GM21381 (cell line): ENCODE measurements at regions not wholly inside any gene's neighbourhood (a gene's known extent, or its start where the extent isn't known, plus 50 kb on each side); places are given as distances from the start of the nearest gene placed in this dataset.
A peak's percentile ranks its signal among the peaks of the same experiment; 100 is the strongest.

Experiments used
- ATAC-seq: cut with Tn5 transposase; IDR thresholded peaks from one replicate; pipeline ENCODE4 v1.9.1; 2021; ENCODE audit warnings: mild to moderate bottlenecking, moderate library complexity; ENCODE audit not compliant: unreplicated experiment

DNA sequence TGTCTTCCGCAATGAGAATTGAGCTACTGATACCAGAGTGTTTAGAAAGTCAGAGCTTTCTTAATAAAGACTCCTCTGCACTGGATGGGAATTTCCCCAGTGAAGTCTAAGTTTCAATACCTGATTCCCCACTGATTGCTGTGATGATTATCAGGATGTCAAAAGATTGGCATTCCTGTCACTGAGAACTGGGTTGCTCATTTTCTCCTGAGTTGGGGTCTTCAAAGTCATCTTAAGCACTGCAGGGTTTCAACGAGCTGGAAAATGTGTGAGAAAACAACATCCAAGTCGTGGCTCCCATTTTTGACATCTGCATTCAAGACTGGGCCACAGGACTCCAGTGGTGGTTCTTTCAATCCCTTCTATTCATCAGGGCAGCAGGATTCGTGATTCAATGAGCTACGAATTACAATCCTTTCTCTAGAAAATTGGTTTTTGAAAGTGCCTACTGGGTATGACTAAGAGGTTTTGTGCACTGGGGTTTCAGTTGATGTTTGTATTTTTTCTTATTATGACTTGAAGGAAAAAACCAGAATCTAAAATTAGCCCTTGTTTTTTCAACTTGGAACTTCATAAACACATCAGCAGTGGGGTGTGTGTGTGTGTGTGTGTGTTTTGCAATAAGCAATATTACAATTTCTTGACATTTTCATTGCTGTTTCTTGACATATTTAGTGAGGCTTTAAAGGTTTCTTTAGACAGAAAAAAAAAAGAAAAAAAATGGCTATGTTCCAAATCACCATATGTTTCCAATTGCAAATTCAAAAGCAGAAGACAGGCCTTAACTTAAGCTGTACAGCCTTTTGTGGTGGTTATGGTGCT is 233.0 kb downstream of the FAM76B start:
- ATAC-seq: peak; percentile 72

DNA sequence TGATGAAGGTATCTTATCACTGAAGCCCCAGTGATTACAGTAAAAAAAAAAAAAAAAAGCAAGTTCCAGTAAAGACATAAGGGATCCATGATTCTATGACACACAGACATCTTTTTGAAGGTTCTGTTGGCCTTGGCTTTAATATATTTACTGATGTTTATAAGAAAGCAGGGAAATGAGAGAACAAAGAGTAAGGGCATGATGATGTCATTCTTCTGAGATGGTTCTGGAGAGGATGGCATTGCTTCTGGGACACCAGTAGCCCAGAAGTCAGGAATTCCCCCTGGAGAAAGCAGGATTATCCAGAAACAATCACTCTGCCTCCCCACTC is 233.6 kb downstream of the FAM76B start:
- no peak for ATAC-seq

DNA sequence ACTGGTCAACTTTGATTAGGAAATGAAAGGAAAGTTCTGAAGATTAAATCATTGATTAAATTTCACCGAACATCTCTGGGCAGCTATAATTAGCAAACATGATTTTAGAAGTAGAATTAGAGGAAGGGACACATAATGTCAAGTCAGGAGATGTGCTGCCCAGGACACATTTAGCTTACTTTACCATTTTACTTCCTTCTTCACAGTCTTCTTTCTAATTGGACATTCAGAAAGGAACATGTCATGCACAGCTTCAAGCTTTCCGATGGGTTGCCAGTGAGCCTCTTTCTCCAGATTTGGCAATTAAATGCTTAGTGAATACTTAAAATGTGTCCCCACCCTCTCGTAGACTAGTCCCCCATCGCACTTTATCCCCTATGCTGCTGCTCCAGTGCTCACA is 234.7 kb downstream of the FAM76B start:
- no peak for ATAC-seq

DNA sequence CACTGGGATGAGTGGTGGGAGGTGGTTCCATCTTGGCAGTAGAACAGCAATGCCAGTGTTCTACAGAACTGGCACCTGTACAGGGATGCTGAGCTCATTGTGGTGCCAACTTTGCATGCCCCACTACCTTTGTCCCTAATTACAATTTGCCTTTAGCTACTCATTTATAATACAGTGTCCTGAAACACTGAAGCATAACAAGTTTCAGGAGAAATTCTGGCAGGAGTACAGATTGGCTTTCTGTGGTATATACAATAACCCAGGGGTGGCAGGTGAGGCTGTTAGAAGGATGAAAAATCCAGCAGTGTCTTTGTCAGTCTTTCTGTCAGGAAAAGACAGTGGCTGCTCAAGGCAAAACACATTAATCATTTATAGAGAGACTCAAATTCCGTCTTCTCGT is 240.3 kb downstream of the FAM76B start:
- ATAC-seq: no peak

DNA sequence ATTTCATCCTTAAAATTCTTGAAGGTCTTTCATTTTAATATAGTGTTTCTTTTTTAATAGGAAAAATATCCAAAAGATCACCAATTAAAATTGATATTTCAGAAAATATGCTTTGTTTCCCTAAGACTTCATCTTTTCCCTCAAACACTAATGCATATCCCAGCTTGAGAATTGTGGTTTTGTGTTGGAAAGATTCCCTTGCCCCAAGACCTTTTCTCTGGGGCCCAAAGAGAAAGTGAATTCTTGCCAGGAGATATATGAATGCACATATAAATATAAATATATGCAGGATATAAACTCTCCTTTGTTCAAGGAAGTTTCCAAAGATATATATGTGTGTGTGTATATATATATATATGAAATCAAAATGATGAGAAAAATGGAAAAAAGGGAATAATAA is 241.2 kb downstream of the FAM76B start:
- no peak for ATAC-seq

DNA sequence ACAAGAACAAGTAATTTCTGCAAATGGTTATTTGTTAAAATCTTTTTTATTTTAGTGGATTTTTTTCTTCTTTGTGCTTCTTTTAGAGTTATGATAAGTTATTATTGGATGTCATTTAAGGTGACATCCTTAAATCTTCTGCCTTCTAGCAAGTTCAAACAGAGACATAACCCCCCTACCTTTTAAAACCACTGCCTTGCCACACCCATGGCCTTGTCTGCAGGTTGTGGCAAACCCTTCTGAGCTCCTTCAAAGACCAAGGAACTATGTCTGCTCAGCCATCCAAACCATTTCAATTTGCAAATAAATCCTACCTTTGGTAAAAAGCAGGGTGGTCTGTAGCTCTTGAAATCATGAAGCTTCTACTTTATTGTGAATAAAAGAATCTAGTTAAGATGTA is 241.6 kb downstream of the FAM76B start:
- no peak for ATAC-seq

DNA sequence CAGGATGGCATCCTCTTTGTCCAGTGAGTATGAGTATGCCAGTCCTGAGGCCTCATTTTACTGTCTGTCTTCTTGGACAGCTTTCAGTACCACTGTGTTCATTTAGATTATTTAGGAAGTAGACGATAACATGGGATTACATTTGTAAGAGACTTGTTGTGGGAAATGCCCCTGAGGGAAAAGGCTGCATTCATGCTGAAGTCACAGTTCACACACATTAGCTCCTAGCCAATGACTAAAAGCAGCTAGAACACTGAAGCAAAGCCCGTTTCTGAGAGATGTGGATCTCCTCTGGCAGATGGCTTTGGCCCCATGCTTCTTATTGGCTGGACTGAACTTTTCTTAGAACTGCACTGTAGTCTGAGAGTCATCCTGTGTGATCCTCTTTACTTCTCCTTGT is 242.4 kb downstream of the FAM76B start:
- ATAC-seq: no peak

DNA sequence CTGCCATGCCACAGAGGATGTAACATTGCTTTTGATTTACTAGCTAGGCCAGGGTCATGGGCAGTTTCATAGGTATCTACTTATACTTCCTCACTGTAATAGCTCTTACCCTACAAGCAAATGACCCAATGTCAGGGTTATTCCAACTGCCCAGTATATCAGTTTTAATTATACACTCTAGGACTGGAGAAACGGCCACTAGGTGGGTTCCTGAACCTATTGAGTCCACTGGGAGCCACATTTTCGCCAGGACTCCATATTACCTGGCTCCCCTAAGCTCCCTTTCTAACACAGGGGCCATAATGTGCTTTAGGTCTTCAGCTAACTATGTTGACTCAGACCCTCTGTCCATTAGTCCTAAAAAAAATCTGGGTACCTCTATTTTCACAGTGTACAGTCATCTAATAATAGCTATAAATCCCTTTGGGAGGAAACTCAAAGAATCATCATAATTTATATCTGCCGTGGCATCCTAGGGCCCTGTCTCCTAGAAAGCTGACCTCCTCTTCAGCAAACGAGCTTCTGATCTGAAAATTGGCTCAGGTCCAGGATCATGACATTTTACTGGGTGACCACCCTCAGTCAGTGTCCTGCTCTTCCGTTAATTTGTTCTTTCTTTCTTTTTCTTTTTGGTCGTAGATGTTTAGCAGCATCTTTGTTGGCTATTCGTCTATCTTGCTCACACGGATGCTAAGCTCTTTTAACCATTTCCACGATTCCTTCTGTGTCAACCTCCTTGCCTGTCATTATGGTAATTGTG is 244.3 kb downstream of the FAM76B start:
- ATAC-seq: no peak

DNA sequence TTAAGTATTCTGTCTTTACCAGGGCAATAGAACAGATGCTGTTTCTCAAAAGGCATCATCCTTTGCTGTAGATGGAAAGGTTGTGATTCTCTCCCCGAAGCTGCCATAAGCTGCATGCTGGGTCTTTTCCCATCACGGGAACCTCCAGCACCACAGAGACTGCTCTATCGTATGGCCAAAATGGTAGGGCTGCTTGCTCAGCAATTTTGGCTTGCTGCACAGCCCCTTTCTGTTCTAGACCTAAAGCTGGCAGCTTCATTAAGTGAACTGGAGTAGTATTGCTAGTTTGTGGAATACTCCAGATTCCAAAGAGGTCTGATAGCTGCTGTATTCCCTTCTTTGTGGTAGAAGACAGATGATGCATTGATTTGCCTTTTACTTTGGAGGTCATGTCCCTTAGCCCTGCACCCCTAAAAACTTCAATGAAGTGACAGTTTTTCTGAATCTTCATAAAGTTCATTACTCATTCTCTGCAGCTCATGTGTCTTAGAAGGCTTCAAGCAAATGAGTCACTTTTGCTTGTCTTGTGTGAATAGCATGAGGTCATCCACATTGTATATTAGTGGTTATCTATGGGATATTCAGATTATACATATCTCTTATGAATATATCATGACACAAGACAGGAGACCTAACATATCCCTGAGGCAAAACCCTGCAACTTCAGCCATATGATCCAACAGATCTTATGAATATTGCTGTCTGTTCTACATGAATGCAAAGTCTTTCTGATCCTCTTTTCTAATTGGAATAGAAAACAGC is 245.3 kb downstream of the FAM76B start:
- ATAC-seq: no peak

DNA sequence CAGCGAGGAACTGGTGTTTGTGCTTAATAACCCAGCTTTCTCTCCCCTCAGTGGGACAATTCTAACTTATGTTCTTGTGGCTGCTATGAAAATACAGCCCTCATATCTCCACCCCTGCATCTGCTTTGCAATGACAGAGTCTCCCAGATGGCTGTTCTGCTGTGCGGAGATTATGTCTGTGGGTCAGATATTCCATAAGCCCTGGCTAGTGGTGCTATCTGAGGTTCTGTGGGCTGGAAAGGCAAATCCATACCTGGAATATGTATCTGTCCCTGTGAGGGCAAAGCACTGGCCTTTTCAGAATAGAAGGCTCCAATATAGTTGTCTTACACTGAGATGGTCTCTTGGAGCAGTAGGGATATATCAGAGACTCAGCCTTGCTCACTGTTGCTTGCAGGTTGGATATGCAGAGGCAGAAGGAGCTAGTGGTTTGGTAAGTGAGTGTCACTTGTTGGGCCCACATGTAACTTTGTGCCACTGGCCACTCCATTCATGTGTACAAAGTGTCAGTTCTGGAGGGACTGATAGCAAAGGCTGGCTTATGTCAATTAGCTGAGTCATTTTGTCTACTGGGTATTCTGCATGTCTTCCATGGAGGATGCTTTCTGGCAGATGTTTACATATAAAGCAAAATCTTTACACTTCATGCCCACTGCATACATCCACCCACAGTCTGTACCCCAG is 246.6 kb downstream of the FAM76B start:
- no peak for ATAC-seq

DNA sequence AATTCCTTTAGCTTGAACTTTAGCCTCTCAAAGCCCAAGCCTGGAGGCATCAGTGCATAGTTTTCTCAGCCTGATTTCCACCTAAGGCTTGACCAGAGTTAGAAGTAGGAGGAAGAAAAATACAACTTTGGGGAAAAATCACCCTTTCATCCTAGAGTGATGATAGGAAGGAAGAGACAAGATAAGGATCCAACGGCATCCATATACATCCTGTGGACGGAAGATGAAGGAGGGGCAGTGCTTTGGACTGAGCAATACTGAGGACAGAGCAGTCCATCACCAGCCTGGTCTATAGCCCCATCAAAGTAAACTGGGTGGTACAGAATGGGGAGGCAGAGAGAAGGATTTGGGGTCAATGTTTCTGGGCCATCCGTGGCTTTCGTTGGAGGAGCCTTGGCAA is 247.9 kb downstream of the FAM76B start:
- no peak for ATAC-seq

DNA sequence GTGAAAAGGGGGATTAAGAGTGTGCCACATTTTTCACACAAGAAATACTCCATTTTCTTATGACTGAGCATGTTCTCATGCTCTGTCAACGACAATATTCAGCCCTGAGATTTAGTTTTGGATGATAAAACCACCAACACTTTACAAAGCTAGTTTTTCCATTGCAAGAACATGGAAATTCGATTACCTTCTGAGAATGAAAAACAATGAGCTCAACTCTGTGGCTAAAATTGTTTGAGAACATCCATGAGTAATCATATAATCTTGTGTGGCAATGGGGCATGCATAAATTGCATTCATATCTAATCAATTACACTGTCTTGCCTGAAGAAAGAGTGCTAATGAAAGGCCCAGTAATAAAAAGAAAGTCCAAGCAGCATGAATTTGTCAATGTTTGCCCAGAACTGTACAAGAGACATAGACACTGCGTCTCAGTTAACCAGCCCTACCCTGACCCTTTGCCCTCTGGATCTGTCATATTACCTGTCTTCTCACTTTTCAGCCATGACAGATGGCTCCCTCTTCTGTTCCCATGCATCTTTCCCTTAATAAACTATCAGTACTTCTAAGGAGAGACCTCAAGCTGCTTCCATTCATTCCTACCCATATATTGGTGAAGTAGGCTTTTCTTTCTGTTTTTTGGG is 253.4 kb downstream of the FAM76B start:
- ATAC-seq: no peak

DNA sequence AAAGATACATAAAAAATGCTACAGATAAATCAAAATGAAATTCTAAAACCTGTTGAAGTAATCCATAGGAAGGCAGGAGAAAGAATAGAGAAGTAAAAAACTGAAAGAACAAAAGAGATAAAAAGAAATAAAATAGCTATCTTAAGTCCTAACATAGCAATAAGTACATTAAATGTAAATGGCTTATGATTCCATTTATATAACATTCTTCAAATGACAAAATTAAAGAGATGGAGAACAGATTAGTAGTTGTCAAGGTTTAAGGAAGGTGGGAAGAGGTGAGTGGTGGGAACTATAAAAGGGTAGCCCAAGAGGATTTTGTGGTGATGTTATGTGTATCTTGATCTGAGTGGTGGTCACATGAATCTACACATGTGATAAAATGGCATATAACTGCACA is 254.8 kb downstream of the FAM76B start:
- ATAC-seq: no peak

DNA sequence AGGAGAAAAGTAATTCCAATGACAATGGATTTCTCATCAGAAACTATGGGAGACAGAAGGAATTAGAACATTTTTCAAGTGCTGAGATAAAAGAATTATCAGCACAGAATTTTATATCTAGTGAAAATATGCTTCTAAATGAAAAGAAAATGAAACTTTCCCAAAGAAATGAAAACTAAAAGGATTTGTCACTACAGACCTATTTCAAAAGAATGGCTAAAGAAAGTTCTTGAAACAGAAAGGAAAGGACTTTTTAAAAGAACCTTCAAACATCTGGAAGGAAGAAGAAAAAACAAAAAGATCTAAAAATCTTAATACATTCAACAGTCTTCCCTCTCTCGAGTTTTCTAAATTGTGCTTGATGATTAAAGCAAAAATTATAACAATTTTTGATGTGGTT is 255.4 kb downstream of the FAM76B start:
- no peak for ATAC-seq

DNA sequence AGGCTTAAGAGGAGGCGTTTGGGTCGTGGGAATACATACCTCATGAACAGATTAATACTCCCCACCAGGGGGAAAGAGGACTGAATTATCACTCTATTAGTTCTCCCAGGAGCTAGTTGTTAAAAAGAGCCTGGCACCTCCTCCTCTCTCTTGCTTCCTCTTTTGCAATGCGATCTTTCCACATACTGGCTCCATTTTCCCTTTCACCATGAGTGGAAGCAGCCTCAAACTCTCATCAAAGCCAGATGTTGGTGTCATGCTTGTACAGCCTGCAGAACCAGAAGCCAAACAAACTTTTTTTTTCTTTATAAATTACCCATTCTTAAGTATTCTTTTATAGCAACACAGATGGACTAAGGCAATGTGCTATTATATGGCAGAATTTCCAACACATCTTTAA is 258.5 kb downstream of the FAM76B start:
- ATAC-seq: no peak

DNA sequence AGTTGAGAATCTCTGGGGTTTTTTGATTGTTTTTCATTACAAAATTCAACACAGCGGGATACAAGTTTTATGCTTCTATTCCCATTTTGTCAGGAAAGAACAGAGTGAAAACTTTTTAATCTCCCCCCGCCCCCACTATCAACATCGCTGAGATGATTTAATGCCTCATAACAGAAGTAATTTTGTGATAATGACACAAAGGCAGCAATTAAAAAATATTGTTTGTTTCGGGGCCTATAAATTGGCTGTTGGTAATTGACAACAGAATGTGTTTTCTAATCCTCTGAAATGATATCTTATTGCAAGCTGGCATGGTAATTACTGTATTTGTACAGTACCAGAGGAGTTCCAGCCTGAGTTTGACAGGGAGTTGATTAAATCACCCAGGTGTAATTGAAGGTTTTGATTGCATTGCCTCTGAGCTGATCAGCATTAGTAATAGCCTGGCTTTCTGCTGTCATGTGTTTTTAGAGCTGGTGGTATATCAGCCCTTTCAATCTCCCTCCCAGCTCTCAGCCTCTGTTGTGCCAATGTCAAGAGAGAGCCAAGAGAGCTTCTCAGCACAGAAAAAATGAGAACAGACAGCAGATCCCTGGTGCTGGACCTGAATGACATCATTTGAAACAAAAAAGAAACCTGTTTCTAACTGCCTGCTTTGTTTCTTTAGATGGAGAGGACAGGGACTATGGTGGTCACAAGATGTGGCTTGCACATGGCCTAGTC is 265.1 kb downstream of the FAM76B start:
- ATAC-seq: no peak

DNA sequence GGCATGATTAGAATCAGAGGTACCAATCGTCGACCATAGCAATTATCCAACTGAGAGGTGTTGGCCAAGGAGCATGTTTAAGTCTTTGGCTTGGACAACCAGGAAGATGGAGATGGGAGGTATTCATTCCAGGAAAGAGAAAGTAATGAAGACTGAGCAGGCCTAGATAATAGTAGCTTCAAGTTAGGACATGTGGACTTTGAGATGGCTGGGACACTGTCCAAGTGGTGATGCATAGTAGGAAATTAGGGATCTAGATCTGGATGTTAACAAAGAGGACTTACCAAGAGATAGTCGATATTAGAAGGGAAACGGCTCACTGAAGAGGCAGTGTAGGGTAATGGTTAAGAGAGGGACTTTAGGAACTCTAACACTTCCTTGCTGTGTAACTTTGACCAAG is 266.7 kb downstream of the FAM76B start:
- no peak for ATAC-seq

DNA sequence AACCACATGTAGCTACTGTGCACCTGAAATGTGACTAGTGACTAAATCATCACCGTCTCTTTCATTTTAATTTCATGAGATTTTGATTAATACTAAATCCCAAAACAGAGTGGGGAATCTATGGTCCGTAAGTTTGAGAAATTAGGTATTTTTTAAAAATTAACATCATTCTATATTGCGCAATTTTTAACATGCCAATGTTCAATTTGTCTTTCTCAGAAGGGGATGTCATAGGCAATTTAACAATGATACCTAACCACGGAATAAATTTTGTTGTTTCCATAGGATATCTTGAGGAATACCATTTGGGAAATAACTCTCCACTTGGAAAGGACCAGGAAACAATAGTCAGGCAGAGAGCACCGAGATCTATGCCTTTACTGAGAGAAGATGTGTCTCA is 267.7 kb downstream of the FAM76B start:
- no peak for ATAC-seq

DNA sequence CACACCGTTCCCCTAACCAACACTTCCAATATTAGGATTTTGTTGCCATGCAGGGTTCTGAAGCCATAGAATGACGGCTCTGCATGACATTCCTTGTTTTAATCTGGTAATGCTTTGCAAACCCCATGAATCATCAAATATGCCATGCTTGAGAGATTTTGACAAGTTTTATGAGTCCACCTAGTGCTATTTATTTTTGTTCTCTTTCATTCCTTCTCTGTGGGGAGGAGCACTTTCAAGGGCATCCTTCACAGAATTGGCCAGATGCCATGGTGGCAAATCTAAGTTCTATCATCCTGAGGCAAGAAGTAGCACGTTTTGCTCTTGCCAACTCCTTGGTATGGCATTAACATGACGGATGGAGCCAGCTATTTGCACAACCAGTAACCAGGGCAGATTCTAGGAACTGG is 268.4 kb downstream of the FAM76B start:
- no peak for ATAC-seq
